ENCODE measurements at regions not wholly inside any gene's neighbourhood (a gene's known extent, or its start where the extent isn't known, plus 50 kb on each side); places are given as distances from the start of the nearest gene placed in this dataset.

DNA sequence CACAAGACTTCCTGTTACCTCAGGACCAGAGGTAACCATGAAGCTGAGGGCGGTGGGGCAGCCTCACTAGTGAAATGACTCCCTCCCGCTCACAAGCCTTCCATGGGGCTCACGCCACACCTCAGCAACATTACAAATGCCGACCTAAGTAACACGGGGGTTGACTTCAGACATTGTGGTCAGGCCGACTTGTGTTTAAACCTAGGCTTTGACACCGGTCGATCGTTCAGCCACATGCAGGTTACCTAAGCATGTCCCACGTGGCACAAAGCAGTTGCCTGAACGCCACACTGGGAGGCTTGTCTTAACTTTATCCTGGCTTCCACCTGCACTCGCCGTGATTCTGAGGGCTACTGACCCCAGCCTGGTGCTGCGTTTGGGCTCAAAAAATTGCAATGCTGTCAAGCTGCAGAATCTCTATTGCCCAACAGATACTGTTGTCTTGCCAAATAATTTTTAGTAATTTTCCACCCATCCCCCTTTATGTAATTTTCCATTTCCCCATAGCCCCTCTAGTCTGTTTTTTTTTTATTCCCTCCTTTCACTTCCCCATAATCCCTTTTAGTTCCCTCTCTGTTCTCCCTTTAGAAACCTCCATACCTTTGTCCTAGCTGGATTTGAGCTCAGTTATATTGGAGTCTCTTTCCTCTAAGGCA is 158.6 kb upstream of the RGMA start:
- Histone ChIP-seq H4K12ac (ENCODE audit: low read depth, low read length) (no peak overlapping the region), H2AFZ (ENCODE audit: insufficient read depth, low read length, poor library complexity) (no peak overlapping the region), H3K36me3 (ENCODE audit: control insufficient read depth in 1 of 2, insufficient read depth in 2 of 2, low read length in 2 of 2) (no peaks in the 10 kb centered on the region)

GRCh38 chr15:93246266-93247242 is 157.5 kb upstream of the RGMA start:
- H3K9ac ChIP-seq (ENCODE audit: low read length) = no peak overlapping the region
- H3K36me3 ChIP-seq (ENCODE audit: control insufficient read depth in 1 of 2, insufficient read depth in 2 of 2, low read length in 2 of 2) = no peaks in the 10 kb centered on the region
- H3K79me1 ChIP-seq (ENCODE audit: low read length) = no peaks in the 10 kb centered on the region
- no peak overlapping the region for H3K4ac ChIP-seq (ENCODE audit: low read depth, low read length)
- H3K27ac ChIP-seq (ENCODE audit: low read depth, low read length) = no peak overlapping the region
- no peak overlapping the region for H4K91ac ChIP-seq (ENCODE audit: low read depth, low read length)
- no peak overlapping the region for H3K23ac ChIP-seq (ENCODE audit: low read length)
- H2BK12ac ChIP-seq (ENCODE audit: low read length) = no peak overlapping the region
- H2AK5ac ChIP-seq (ENCODE audit: low read length) = no peak overlapping the region
- no peak overlapping the region for H4K8ac ChIP-seq (ENCODE audit: low read depth, low read length)
- H3K4me1 ChIP-seq (ENCODE audit: control insufficient read depth in 1 of 2, insufficient read depth in 2 of 2, low read length in 2 of 2) = peaks cover 2 to 4% of the 10 kb centered on the region in 2 experiments
- H3K27me3 ChIP-seq (ENCODE audit: insufficient read depth, low read length) = no peaks in the 10 kb centered on the region
- H3K4me3 ChIP-seq (ENCODE audit: low read depth, low read length) = no peak overlapping the region
- H3K14ac ChIP-seq (ENCODE audit: low read length) = no peak overlapping the region
- no CpG with 5 or more reads among the region's 25 CpGs for WGBS (ENCODE audit: extremely low coverage, insufficient coverage, insufficient read length)
- no peak for DNase-seq
- no peak overlapping the region for H3K4me2 ChIP-seq (ENCODE audit: low read length)
- no peak overlapping the region for H2BK5ac ChIP-seq (ENCODE audit: low read depth, low read length, poor library complexity)
- H3K18ac ChIP-seq (ENCODE audit: low read length) = no peak overlapping the region
- no peak overlapping the region for H2AFZ ChIP-seq (ENCODE audit: insufficient read depth, low read length, poor library complexity)
- no peak overlapping the region for H2BK120ac ChIP-seq (ENCODE audit: insufficient read depth, low read length, poor library complexity)
- no peaks in the 10 kb centered on the region for H3K79me2 ChIP-seq (ENCODE audit: control insufficient read depth, insufficient read depth, low read length, poor library complexity)
- H3K9me3 ChIP-seq (ENCODE audit: insufficient read depth, low read depth, low read length) = no peaks in the 10 kb centered on the region
- H4K12ac ChIP-seq (ENCODE audit: low read depth, low read length) = no peak overlapping the region

More for the DNA sequence above, 158.6 kb upstream of the RGMA start:
- Histone ChIP-seq H3K23ac (ENCODE audit: low read length) (no peak overlapping the region), H3K4ac (ENCODE audit: low read depth, low read length) (no peak overlapping the region), H3K14ac (ENCODE audit: low read length) (no peak overlapping the region), H3K9ac (ENCODE audit: low read length) (no peak overlapping the region), H2BK120ac (ENCODE audit: insufficient read depth, low read length, poor library complexity) (no peak overlapping the region), H2AK5ac (ENCODE audit: low read length) (no peak overlapping the region), H4K8ac (ENCODE audit: low read depth, low read length) (no peak overlapping the region), H3K4me3 (ENCODE audit: low read depth, low read length) (no peak overlapping the region), H3K4me2 (ENCODE audit: low read length) (no peak overlapping the region), H2BK12ac (ENCODE audit: low read length) (no peak overlapping the region), H4K91ac (ENCODE audit: low read depth, low read length) (no peak overlapping the region), H3K18ac (ENCODE audit: low read length) (no peak overlapping the region), H3K9me3 (ENCODE audit: insufficient read depth, low read depth, low read length) (no peaks in the 10 kb centered on the region), H3K27me3 (ENCODE audit: insufficient read depth, low read length) (no peaks in the 10 kb centered on the region), H3K27ac (ENCODE audit: low read depth, low read length) (no peak overlapping the region), H3K4me1 (ENCODE audit: control insufficient read depth in 1 of 2, insufficient read depth in 2 of 2, low read length in 2 of 2) (no peaks in the 10 kb centered on the region), H2BK5ac (ENCODE audit: low read depth, low read length, poor library complexity) (no peak overlapping the region), H3K79me1 (ENCODE audit: low read length) (no peaks in the 10 kb centered on the region), H3K79me2 (ENCODE audit: control insufficient read depth, insufficient read depth, low read length, poor library complexity) (no peaks in the 10 kb centered on the region)
- WGBS (ENCODE audit: extremely low coverage, insufficient coverage, insufficient read length) = no CpG with 5 or more reads among the region's 14 CpGs
- DNase-seq = no peak

DNA sequence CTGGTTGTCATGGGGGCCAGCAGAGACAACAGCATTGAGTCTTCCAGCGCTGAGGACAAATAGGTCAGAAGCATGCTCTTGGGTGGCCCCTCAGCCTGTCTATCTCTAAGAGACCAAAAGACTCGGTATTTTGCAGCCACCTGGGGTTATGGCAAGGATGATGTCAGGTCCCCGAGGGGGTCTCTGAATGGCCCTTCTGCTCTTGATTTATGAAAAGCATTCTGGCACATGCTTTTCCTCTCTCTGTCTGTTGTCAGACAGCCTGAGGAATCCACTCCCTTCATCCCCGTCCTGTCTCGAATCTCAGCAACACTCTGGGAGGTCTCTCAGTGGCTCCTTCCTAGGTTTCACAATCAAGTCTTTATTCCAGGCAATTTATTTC is 156.6 kb upstream of the RGMA start:
- Histone ChIP-seq H3K27ac (ENCODE audit: low read depth, low read length) (no peak overlapping the region), H3K9ac (ENCODE audit: low read length) (no peak overlapping the region), H2AFZ (ENCODE audit: insufficient read depth, low read length, poor library complexity) (no peak overlapping the region), H3K36me3 (ENCODE audit: control insufficient read depth in 1 of 2, insufficient read depth in 2 of 2, low read length in 2 of 2) (no peaks in the 10 kb centered on the region), H3K4me2 (ENCODE audit: low read length) (no peak overlapping the region), H3K4me1 (ENCODE audit: control insufficient read depth in 1 of 2, insufficient read depth in 2 of 2, low read length in 2 of 2) (peaks cover 2 to 4% of the 10 kb centered on the region in 2 experiments), H3K18ac (ENCODE audit: low read length) (no peak overlapping the region), H3K4ac (ENCODE audit: low read depth, low read length) (no peak overlapping the region), H3K23ac (ENCODE audit: low read length) (no peak overlapping the region), H3K9me3 (ENCODE audit: insufficient read depth, low read depth, low read length) (no peaks in the 10 kb centered on the region), H2BK120ac (ENCODE audit: insufficient read depth, low read length, poor library complexity) (no peak overlapping the region), H3K4me3 (ENCODE audit: low read depth, low read length) (no peak overlapping the region), H3K79me2 (ENCODE audit: control insufficient read depth, insufficient read depth, low read length, poor library complexity) (no peaks in the 10 kb centered on the region), H2BK5ac (ENCODE audit: low read depth, low read length, poor library complexity) (no peak overlapping the region), H2BK12ac (ENCODE audit: low read length) (no peak overlapping the region), H4K8ac (ENCODE audit: low read depth, low read length) (no peak overlapping the region), H4K91ac (ENCODE audit: low read depth, low read length) (no peak overlapping the region), H3K79me1 (ENCODE audit: low read length) (no peaks in the 10 kb centered on the region), H3K27me3 (ENCODE audit: insufficient read depth, low read length) (no peaks in the 10 kb centered on the region), H2AK5ac (ENCODE audit: low read length) (no peak overlapping the region), H3K14ac (ENCODE audit: low read length) (no peak overlapping the region), H4K12ac (ENCODE audit: low read depth, low read length) (no peak overlapping the region)
- DNase-seq = no peak
- no CpG with 5 or more reads among the region's 5 CpGs for WGBS (ENCODE audit: extremely low coverage, insufficient coverage, insufficient read length)

- no CpG with 5 or more reads among the region's 26 CpGs for WGBS (ENCODE audit: extremely low coverage, insufficient coverage, insufficient read length)
- no peak overlapping the region for H3K4me3 ChIP-seq (ENCODE audit: low read depth, low read length)
These were observed 156.0 kb upstream of the RGMA start for GRCh38 chr15:93244696-93245660.

More at GRCh38 chr15:93244696-93245660, 156.0 kb upstream of the RGMA start:
- H3K4ac ChIP-seq (ENCODE audit: low read depth, low read length) = no peak overlapping the region
- no peak overlapping the region for H4K8ac ChIP-seq (ENCODE audit: low read depth, low read length)
- no peak overlapping the region for H3K18ac ChIP-seq (ENCODE audit: low read length)
- peaks cover 2 to 4% of the 10 kb centered on the region in 2 experiments for H3K4me1 ChIP-seq (ENCODE audit: control insufficient read depth in 1 of 2, insufficient read depth in 2 of 2, low read length in 2 of 2)
- no peaks in the 10 kb centered on the region for H3K79me2 ChIP-seq (ENCODE audit: control insufficient read depth, insufficient read depth, low read length, poor library complexity)
- no peaks in the 10 kb centered on the region for H3K27me3 ChIP-seq (ENCODE audit: insufficient read depth, low read length)
- no peak overlapping the region for H3K27ac ChIP-seq (ENCODE audit: low read depth, low read length)
- no peak overlapping the region for H4K12ac ChIP-seq (ENCODE audit: low read depth, low read length)
- H2BK12ac ChIP-seq (ENCODE audit: low read length) = no peak overlapping the region
- H3K36me3 ChIP-seq (ENCODE audit: control insufficient read depth in 1 of 2, insufficient read depth in 2 of 2, low read length in 2 of 2) = no peaks in the 10 kb centered on the region
- no peak overlapping the region for H3K9ac ChIP-seq (ENCODE audit: low read length)
- no peaks in the 10 kb centered on the region for H3K9me3 ChIP-seq (ENCODE audit: insufficient read depth, low read depth, low read length)
- no peak overlapping the region for H3K14ac ChIP-seq (ENCODE audit: low read length)
- no peak overlapping the region for H2AK5ac ChIP-seq (ENCODE audit: low read length)
- H2AFZ ChIP-seq (ENCODE audit: insufficient read depth, low read length, poor library complexity) = no peak overlapping the region
- H2BK5ac ChIP-seq (ENCODE audit: low read depth, low read length, poor library complexity) = no peak overlapping the region
- no peak overlapping the region for H2BK120ac ChIP-seq (ENCODE audit: insufficient read depth, low read length, poor library complexity)
- no peak for DNase-seq
- no peak overlapping the region for H3K23ac ChIP-seq (ENCODE audit: low read length)
- H4K91ac ChIP-seq (ENCODE audit: low read depth, low read length) = no peak overlapping the region
- no peaks in the 10 kb centered on the region for H3K79me1 ChIP-seq (ENCODE audit: low read length)
- no peak overlapping the region for H3K4me2 ChIP-seq (ENCODE audit: low read length)

All from trophoblast cell (in vitro differentiated cells and primary cell).